MCF 10A (cell line): ENCODE measurements at regions not wholly inside any gene's neighbourhood (a gene's known extent, or its start where the extent isn't known, plus 50 kb on each side); places are given as distances from the start of the nearest gene placed in this dataset.

Experiments used
- BruUV-seq: library from RNA; stranded (reverse); fragments of 400-500 nt; replicated peaks from 2 replicates; lab custom pipeline; 2021; lab: Mats Ljungman, UMichigan
- CTCF ChIA-PET: fragments of 300-600 bp; sonication (Branson Sonifier 250); formaldehyde crosslinking; extraction: SDS; loops from one replicate; lab custom pipeline; 2021; ENCODE audit warnings: antibody characterized with exemption, inconsistent platforms; lab: Yijun Ruan, JAX
- POLR2A ChIA-PET: fragments of 300-600, 350-650 bp; sonication (Branson Sonifier 250); formaldehyde crosslinking; extraction: SDS; loops from one replicate; lab custom pipeline; 2020; ENCODE audit warnings: antibody characterized with exemption, inconsistent platforms; lab: Yijun Ruan, JAX
- DNase-seq: peaks from one replicate; pipeline ENCODE4 v3.0.0-alpha.2; 2018; ENCODE audit not compliant: unreplicated experiment
- H3K27ac Mint-ChIP-seq: one replicate; pipeline ENCODE4 v1.8.0; 2022; ENCODE audit warnings: mild to moderate bottlenecking, low read depth, mixed read lengths; ENCODE audit not compliant: unreplicated experiment
- H3K27me3 Mint-ChIP-seq: one replicate; pipeline ENCODE4 v1.8.0; 2022; ENCODE audit warnings: mixed read lengths; ENCODE audit not compliant: insufficient read depth, unreplicated experiment
- H3K36me3 Mint-ChIP-seq: one replicate; pipeline ENCODE4 v1.8.0; 2022; ENCODE audit warnings: mild to moderate bottlenecking, moderate library complexity, mixed read lengths; ENCODE audit not compliant: insufficient read depth, unreplicated experiment
- H3K4me1 Mint-ChIP-seq: one replicate; pipeline ENCODE4 v1.8.0; 2022; ENCODE audit warnings: mixed read lengths; ENCODE audit not compliant: insufficient read depth, unreplicated experiment
- H3K4me3 Mint-ChIP-seq: one replicate; pipeline ENCODE4 v1.8.0; 2022; ENCODE audit warnings: mild to moderate bottlenecking, moderate library complexity, mixed read lengths; ENCODE audit not compliant: unreplicated experiment
- H3K9me3 Mint-ChIP-seq: one replicate; pipeline ENCODE4 v1.8.0; 2022; ENCODE audit warnings: mixed read lengths; ENCODE audit not compliant: unreplicated experiment
- CTCF ChIP-seq: fragments of 200-600 bp; IDR thresholded peaks from one replicate; pipeline ENCODE4 v1.8.0; 2022; ENCODE audit warnings: antibody characterized with exemption, mild to moderate bottlenecking; ENCODE audit not compliant: unreplicated experiment
- intact Hi-C: fragments of 100-400 bp; cut with micrococcal nuclease; formaldehyde crosslinking; loops from 2 replicates; pipeline ENCODE4 v1.14.1; 2022

- Mint-ChIP-seq H3K4me3 (no peak overlapping the region), H3K36me3 (no peaks in the 10 kb centered on the region), H3K27ac (no peak overlapping the region), H3K4me1 (no peaks in the 10 kb centered on the region), H3K9me3 (peaks cover 8% of the 10 kb centered on the region), H3K27me3 (no peaks in the 10 kb centered on the region)
- intact Hi-C loops = loop anchor here (10.0 kb wide), 1 partner anchor 1109 kb away; no protein-coding TSS in a partner anchor
- CTCF ChIA-PET = no interaction called here
- TF ChIP-seq CTCF = no peak
- BruUV-seq = no TSS peak
- POLR2A ChIA-PET = interaction anchor here (0.7 kb wide), 1 partner anchor 12 kb away, joined by 3 read pairs; no protein-coding TSS in a partner anchor
- DNase-seq = no peak
Observed at GRCh38 chr4:184933311-184933710, 85.0 kb upstream of the HELT start.

GRCh38 chr4:184934184-184934583, 84.1 kb upstream of the HELT start:
- TF ChIP-seq CTCF = no peak
- Mint-ChIP-seq H3K4me1 (no peaks in the 10 kb centered on the region), H3K36me3 (no peaks in the 10 kb centered on the region), H3K27ac (no peak overlapping the region), H3K4me3 (no peak overlapping the region), H3K9me3 (peaks cover 7% of the 10 kb centered on the region), H3K27me3 (no peaks in the 10 kb centered on the region)
- POLR2A ChIA-PET = interaction anchor here (0.6 kb wide), 1 partner anchor 21 kb away, joined by 3 read pairs; no protein-coding TSS in a partner anchor
- no TSS peak for BruUV-seq
- intact Hi-C loops = loop anchor here (10.0 kb wide), 1 partner anchor 1109 kb away; no protein-coding TSS in a partner anchor
- no peak for DNase-seq
- CTCF ChIA-PET = interaction anchor here (0.6 kb wide), 1 partner anchor 218 kb away, joined by 3 read pairs; no protein-coding TSS in a partner anchor

- POLR2A ChIA-PET = interaction anchor here (0.6 kb wide), 1 partner anchor 1867 kb away, joined by 3 read pairs; no protein-coding TSS in a partner anchor
- Mint-ChIP-seq H3K27me3 (no peaks in the 10 kb centered on the region), H3K4me3 (no peak overlapping the region), H3K36me3 (no peaks in the 10 kb centered on the region), H3K9me3 (peaks cover 8% of the 10 kb centered on the region), H3K27ac (no peak overlapping the region), H3K4me1 (no peaks in the 10 kb centered on the region)
- BruUV-seq = no TSS peak
- intact Hi-C loops = loop anchor here (10.0 kb wide), 1 partner anchor 1110 kb away; no protein-coding TSS in a partner anchor
- no peak for TF ChIP-seq CTCF
- CTCF ChIA-PET = no interaction called here
- no peak for DNase-seq
Observed at GRCh38 chr4:184934961-184935360, 83.3 kb upstream of the HELT start.

GRCh38 chr4:184936071-184936470, 82.2 kb upstream of the HELT start:
- Mint-ChIP-seq H3K27me3 (no peaks in the 10 kb centered on the region), H3K27ac (no peak overlapping the region), H3K36me3 (no peaks in the 10 kb centered on the region), H3K4me1 (no peaks in the 10 kb centered on the region), H3K9me3 (peaks cover 16% of the 10 kb centered on the region), H3K4me3 (no peak overlapping the region)
- CTCF ChIA-PET = interaction anchor here (0.6 to 1.3 kb wide), 3 partner anchors 13 to 28 kb away, joined by 3 to 4 read pairs (median 3); no protein-coding TSS in a partner anchor
- TF ChIP-seq CTCF = no peak
- POLR2A ChIA-PET = no interaction called here
- DNase-seq = no peak
- BruUV-seq = no TSS peak
- intact Hi-C loops = loop anchor here (10.0 kb wide), 1 partner anchor 1111 kb away; no protein-coding TSS in a partner anchor
